ENCODE measurements at regions not wholly inside any gene's neighbourhood (a gene's known extent, or its start where the extent isn't known, plus 50 kb on each side); places are given as distances from the start of the nearest gene placed in this dataset.
"Not testable (repeated sequence)": the region's sequence is repeated elsewhere in the genome, so short reads cannot be mapped to it uniquely, and the experiment has no call there.

DNA sequence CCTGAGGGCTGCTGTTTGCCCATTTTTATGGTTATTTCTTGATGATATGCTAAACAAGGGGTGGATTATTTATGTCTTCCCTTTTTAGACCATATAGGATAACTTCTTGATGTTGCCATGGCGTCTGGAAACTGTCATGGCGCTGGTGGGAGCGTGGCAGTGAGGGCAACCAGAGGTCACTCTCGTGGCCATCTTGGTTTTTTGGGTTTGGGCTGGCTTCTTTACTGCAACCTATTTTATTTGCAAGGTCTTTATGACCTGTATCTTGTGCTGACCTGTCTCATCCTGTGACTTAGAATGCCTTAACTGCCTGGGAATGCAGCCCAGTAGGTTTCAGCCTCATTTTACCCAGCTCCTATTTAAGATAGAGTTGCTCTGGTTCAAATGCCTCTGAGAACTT is 429.7 kb downstream of the SH2D4B start:
- TF ChIP-seq, protein P1, sequence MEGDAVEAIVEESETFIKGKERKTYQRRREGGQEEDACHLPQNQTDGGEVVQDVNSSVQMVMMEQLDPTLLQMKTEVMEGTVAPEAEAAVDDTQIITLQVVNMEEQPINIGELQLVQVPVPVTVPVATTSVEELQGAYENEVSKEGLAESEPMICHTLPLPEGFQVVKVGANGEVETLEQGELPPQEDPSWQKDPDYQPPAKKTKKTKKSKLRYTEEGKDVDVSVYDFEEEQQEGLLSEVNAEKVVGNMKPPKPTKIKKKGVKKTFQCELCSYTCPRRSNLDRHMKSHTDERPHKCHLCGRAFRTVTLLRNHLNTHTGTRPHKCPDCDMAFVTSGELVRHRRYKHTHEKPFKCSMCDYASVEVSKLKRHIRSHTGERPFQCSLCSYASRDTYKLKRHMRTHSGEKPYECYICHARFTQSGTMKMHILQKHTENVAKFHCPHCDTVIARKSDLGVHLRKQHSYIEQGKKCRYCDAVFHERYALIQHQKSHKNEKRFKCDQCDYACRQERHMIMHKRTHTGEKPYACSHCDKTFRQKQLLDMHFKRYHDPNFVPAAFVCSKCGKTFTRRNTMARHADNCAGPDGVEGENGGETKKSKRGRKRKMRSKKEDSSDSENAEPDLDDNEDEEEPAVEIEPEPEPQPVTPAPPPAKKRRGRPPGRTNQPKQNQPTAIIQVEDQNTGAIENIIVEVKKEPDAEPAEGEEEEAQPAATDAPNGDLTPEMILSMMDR (IDR thresholded peaks at IDR 0.05) = not testable (repeated sequence)
- not testable (repeated sequence) for TF ChIP-seq SIN3A (IDR thresholded peaks at IDR 0.05; ENCODE audit: borderline replicate concordance, insufficient read depth, low read depth, low read length)
- TF ChIP-seq, protein P2, sequence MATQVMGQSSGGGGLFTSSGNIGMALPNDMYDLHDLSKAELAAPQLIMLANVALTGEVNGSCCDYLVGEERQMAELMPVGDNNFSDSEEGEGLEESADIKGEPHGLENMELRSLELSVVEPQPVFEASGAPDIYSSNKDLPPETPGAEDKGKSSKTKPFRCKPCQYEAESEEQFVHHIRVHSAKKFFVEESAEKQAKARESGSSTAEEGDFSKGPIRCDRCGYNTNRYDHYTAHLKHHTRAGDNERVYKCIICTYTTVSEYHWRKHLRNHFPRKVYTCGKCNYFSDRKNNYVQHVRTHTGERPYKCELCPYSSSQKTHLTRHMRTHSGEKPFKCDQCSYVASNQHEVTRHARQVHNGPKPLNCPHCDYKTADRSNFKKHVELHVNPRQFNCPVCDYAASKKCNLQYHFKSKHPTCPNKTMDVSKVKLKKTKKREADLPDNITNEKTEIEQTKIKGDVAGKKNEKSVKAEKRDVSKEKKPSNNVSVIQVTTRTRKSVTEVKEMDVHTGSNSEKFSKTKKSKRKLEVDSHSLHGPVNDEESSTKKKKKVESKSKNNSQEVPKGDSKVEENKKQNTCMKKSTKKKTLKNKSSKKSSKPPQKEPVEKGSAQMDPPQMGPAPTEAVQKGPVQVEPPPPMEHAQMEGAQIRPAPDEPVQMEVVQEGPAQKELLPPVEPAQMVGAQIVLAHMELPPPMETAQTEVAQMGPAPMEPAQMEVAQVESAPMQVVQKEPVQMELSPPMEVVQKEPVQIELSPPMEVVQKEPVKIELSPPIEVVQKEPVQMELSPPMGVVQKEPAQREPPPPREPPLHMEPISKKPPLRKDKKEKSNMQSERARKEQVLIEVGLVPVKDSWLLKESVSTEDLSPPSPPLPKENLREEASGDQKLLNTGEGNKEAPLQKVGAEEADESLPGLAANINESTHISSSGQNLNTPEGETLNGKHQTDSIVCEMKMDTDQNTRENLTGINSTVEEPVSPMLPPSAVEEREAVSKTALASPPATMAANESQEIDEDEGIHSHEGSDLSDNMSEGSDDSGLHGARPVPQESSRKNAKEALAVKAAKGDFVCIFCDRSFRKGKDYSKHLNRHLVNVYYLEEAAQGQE (IDR thresholded peaks at IDR 0.05; ENCODE audit: insufficient read depth in 1 of 2, low read depth in 2 of 2, low read length in 1 of 2) = not testable (repeated sequence)

Data from Panc1 (cell line).